ENCODE measurements at regions not wholly inside any gene's neighbourhood (a gene's known extent, or its start where the extent isn't known, plus 50 kb on each side); places are given as distances from the start of the nearest gene placed in this dataset.

DNA sequence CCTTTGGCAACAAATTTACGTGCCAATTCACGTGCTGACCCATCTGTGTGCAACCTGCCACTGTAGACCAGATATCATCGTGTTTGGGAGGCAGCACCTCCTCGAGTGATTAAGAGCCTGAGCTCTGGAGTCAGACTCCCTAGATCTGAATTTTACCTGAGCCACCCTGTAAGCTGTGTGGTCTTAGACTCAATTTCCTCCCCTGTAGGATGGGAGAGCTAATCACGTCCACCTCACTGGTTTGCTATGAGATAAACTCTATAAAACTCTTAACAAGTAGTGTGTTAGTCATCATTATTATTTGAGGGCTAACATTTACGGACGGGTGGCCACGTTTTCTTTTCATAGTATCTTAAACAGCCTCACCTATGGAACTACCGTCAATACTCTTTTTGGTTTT is 220.0 kb upstream of the ADAMTSL1 start:
- Histone ChIP-seq H3K4me1 (ENCODE audit: control insufficient read depth in 2 of 2, insufficient read depth in 2 of 2, low read length in 1 of 2) (no peaks in the 10 kb centered on the region), H3K27me3 (ENCODE audit: control insufficient read depth in 1 of 2, insufficient read depth in 2 of 2, low read length in 2 of 2) (no peaks in the 10 kb centered on the region), H3K36me3 (ENCODE audit: control insufficient read depth in 2 of 2, insufficient read depth in 2 of 2, low read length in 1 of 2) (no peaks in the 10 kb centered on the region), H3K9me3 (ENCODE audit: control insufficient read depth in 2 of 2, insufficient read depth in 1 of 2, low read depth in 1 of 2, low read length in 1 of 2) (no peaks in the 10 kb centered on the region), H3K4me3 (ENCODE audit: low read depth in 1 of 2, low read length in 2 of 2) (no peak overlapping the region), H3K27ac (ENCODE audit: low read depth in 2 of 2, low read length in 1 of 2) (no peak overlapping the region)
- WGBS, 2 donors: 84 to 87% methylated on average over 9 of the region's 9 CpGs

DNA sequence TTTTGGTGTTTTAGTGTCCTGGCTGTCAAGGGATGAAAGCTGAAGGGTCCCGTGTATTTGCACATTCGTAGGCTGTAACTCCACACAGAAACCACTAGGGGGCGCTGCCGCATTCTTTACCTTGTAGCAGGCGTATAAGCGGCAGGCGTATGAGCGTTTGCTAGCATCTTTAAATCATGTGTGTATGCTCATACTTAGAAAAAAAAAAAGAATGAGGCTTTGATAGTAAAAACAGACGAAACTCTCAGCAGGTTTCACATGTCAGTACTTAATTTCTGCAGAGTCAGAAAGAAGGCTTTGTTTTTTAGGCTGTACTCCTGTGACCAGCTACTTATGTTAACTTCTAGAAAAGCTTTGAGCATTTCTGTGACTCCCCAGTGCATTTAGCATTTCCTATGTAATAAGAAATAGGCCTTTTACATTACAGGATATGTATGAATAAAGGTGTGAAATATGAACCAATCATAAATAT is 218.8 kb upstream of the ADAMTSL1 start:
- H3K4me3 ChIP-seq (ENCODE audit: low read depth in 1 of 2, low read length in 2 of 2): no peak overlapping the region
- 1% methylated on average over 9 of the region's 9 CpGs for WGBS, 2 donors
- no peaks in the 10 kb centered on the region for H3K4me1 ChIP-seq (ENCODE audit: control insufficient read depth in 2 of 2, insufficient read depth in 2 of 2, low read length in 1 of 2)
- no peaks in the 10 kb centered on the region for H3K27me3 ChIP-seq (ENCODE audit: control insufficient read depth in 1 of 2, insufficient read depth in 2 of 2, low read length in 2 of 2)
- no peaks in the 10 kb centered on the region for H3K36me3 ChIP-seq (ENCODE audit: control insufficient read depth in 2 of 2, insufficient read depth in 2 of 2, low read length in 1 of 2)
- H3K9me3 ChIP-seq (ENCODE audit: control insufficient read depth in 2 of 2, insufficient read depth in 1 of 2, low read depth in 1 of 2, low read length in 1 of 2): no peaks in the 10 kb centered on the region
- no peak overlapping the region for H3K27ac ChIP-seq (ENCODE audit: low read depth in 2 of 2, low read length in 1 of 2)

GRCh38 chr9:18255747-18256146 is 218.2 kb upstream of the ADAMTSL1 start:
- H3K9me3 ChIP-seq (ENCODE audit: control insufficient read depth in 2 of 2, insufficient read depth in 1 of 2, low read depth in 1 of 2, low read length in 1 of 2): no peaks in the 10 kb centered on the region
- H3K36me3 ChIP-seq (ENCODE audit: control insufficient read depth in 2 of 2, insufficient read depth in 2 of 2, low read length in 1 of 2): no peaks in the 10 kb centered on the region
- WGBS, 2 donors: 61 to 73% methylated on average over 4 of the region's 4 CpGs
- H3K4me3 ChIP-seq (ENCODE audit: low read depth in 1 of 2, low read length in 2 of 2): no peak overlapping the region
- no peak overlapping the region for H3K27ac ChIP-seq (ENCODE audit: low read depth in 2 of 2, low read length in 1 of 2)
- H3K4me1 ChIP-seq (ENCODE audit: control insufficient read depth in 2 of 2, insufficient read depth in 2 of 2, low read length in 1 of 2): no peaks in the 10 kb centered on the region
- no peaks in the 10 kb centered on the region for H3K27me3 ChIP-seq (ENCODE audit: control insufficient read depth in 1 of 2, insufficient read depth in 2 of 2, low read length in 2 of 2)

DNA sequence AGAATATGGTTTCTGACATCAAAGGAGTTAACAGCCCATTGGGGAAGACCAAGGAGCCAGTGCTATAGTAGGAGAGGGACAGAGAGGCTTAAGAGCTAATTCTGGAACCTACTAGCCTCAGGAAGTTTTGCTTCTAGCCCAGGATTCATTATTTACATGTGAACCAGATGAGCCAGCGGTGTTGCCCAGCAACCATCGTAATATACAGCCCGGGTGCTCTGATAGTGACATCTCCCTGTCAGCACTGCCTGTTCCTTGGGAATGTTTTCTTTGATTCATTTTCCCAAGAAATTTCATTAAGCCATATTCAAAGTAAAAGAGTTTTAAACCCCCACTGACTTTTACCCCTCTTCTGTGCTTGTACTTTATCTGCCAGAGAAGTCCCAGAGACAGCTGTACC is 217.4 kb upstream of the ADAMTSL1 start:
- Histone ChIP-seq H3K4me1 (ENCODE audit: control insufficient read depth in 2 of 2, insufficient read depth in 2 of 2, low read length in 1 of 2) (no peaks in the 10 kb centered on the region), H3K9me3 (ENCODE audit: control insufficient read depth in 2 of 2, insufficient read depth in 1 of 2, low read depth in 1 of 2, low read length in 1 of 2) (no peaks in the 10 kb centered on the region), H3K36me3 (ENCODE audit: control insufficient read depth in 2 of 2, insufficient read depth in 2 of 2, low read length in 1 of 2) (no peaks in the 10 kb centered on the region), H3K27me3 (ENCODE audit: control insufficient read depth in 1 of 2, insufficient read depth in 2 of 2, low read length in 2 of 2) (no peaks in the 10 kb centered on the region), H3K27ac (ENCODE audit: low read depth in 2 of 2, low read length in 1 of 2) (no peak overlapping the region), H3K4me3 (ENCODE audit: low read depth in 1 of 2, low read length in 2 of 2) (no peak overlapping the region)
- 37 to 51% methylated on average over 3 of the region's 3 CpGs for whole genome bisulfite sequencing, 2 donors

DNA sequence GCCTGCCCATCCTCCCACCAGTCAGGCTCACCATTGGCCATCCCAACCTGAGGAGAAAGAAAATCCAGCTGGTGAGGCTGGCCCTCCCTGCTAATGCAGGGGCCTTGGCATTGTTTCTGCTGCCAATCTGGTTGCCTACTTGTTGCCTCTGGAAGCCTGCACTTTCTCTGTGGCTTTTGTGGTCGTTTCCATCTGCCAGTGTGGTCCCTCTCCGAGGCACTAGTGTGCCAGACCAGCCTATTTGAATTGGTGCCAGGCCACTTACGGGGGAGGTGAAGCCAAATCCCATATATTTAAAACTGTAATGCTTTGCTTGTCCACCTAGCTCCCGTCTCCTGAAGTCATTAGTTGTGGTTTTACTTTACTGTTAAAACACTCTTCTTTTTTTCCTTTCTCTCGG is 213.4 kb upstream of the ADAMTSL1 start:
- Histone ChIP-seq H3K4me3 (ENCODE audit: low read depth in 1 of 2, low read length in 2 of 2) (no peak overlapping the region), H3K27me3 (ENCODE audit: control insufficient read depth in 1 of 2, insufficient read depth in 2 of 2, low read length in 2 of 2) (no peaks in the 10 kb centered on the region), H3K9me3 (ENCODE audit: control insufficient read depth in 2 of 2, insufficient read depth in 1 of 2, low read depth in 1 of 2, low read length in 1 of 2) (no peaks in the 10 kb centered on the region), H3K4me1 (ENCODE audit: control insufficient read depth in 2 of 2, insufficient read depth in 2 of 2, low read length in 1 of 2) (no peaks in the 10 kb centered on the region), H3K27ac (ENCODE audit: low read depth in 2 of 2, low read length in 1 of 2) (no peak overlapping the region), H3K36me3 (ENCODE audit: control insufficient read depth in 2 of 2, insufficient read depth in 2 of 2, low read length in 1 of 2) (no peaks in the 10 kb centered on the region)
- WGBS, 2 donors: 60 to 69% methylated on average over 5 of the region's 5 CpGs

GRCh38 chr9:18261181-18261580 is 212.8 kb upstream of the ADAMTSL1 start:
- no peaks in the 10 kb centered on the region for H3K27me3 ChIP-seq (ENCODE audit: control insufficient read depth in 1 of 2, insufficient read depth in 2 of 2, low read length in 2 of 2)
- H3K9me3 ChIP-seq (ENCODE audit: control insufficient read depth in 2 of 2, insufficient read depth in 1 of 2, low read depth in 1 of 2, low read length in 1 of 2): no peaks in the 10 kb centered on the region
- WGBS, 2 donors: 24 to 64% methylated on average over 2 of the region's 2 CpGs
- no peaks in the 10 kb centered on the region for H3K36me3 ChIP-seq (ENCODE audit: control insufficient read depth in 2 of 2, insufficient read depth in 2 of 2, low read length in 1 of 2)
- H3K27ac ChIP-seq (ENCODE audit: low read depth in 2 of 2, low read length in 1 of 2): no peak overlapping the region
- no peaks in the 10 kb centered on the region for H3K4me1 ChIP-seq (ENCODE audit: control insufficient read depth in 2 of 2, insufficient read depth in 2 of 2, low read length in 1 of 2)
- H3K4me3 ChIP-seq (ENCODE audit: low read depth in 1 of 2, low read length in 2 of 2): no peak overlapping the region

DNA sequence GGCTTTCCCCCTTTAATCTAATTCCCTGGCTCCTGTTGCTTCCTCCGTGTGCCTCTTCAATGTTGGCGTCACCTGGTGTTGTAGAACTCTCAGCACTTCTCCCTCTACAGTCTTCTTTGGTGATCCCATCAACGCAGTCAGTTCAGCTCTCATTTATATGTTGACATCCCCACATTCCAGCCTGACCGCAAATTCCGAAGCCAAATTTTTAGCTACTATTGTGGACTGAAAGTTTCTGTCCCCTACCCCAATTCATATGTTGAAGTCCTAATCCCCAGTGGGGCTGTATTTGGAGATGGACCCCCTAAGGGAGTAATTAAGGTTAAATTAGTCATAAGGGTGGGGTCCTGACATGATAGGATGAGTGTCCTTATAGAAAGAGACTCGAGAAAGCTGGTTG is 210.6 kb upstream of the ADAMTSL1 start:
- Histone ChIP-seq H3K27ac (ENCODE audit: low read depth in 2 of 2, low read length in 1 of 2) (no peak overlapping the region), H3K4me1 (ENCODE audit: control insufficient read depth in 2 of 2, insufficient read depth in 2 of 2, low read length in 1 of 2) (no peaks in the 10 kb centered on the region), H3K27me3 (ENCODE audit: control insufficient read depth in 1 of 2, insufficient read depth in 2 of 2, low read length in 2 of 2) (no peaks in the 10 kb centered on the region), H3K36me3 (ENCODE audit: control insufficient read depth in 2 of 2, insufficient read depth in 2 of 2, low read length in 1 of 2) (no peaks in the 10 kb centered on the region), H3K9me3 (ENCODE audit: control insufficient read depth in 2 of 2, insufficient read depth in 1 of 2, low read depth in 1 of 2, low read length in 1 of 2) (no peaks in the 10 kb centered on the region), H3K4me3 (ENCODE audit: low read depth in 1 of 2, low read length in 2 of 2) (no peak overlapping the region)
- 86 to 88% methylated on average over 6 of the region's 6 CpGs for WGBS, 2 donors

GRCh38 chr9:18268381-18268780 is 205.6 kb upstream of the ADAMTSL1 start:
- Histone ChIP-seq H3K4me1 (ENCODE audit: control insufficient read depth in 2 of 2, insufficient read depth in 2 of 2, low read length in 1 of 2) (no peaks in the 10 kb centered on the region), H3K36me3 (ENCODE audit: control insufficient read depth in 2 of 2, insufficient read depth in 2 of 2, low read length in 1 of 2) (no peaks in the 10 kb centered on the region), H3K27me3 (ENCODE audit: control insufficient read depth in 1 of 2, insufficient read depth in 2 of 2, low read length in 2 of 2) (no peaks in the 10 kb centered on the region), H3K9me3 (ENCODE audit: control insufficient read depth in 2 of 2, insufficient read depth in 1 of 2, low read depth in 1 of 2, low read length in 1 of 2) (no peaks in the 10 kb centered on the region), H3K27ac (ENCODE audit: low read depth in 2 of 2, low read length in 1 of 2) (no peak overlapping the region), H3K4me3 (ENCODE audit: low read depth in 1 of 2, low read length in 2 of 2) (no peak overlapping the region)
- 10 to 51% methylated on average over 1 of the region's 1 CpG for WGBS, 2 donors

DNA sequence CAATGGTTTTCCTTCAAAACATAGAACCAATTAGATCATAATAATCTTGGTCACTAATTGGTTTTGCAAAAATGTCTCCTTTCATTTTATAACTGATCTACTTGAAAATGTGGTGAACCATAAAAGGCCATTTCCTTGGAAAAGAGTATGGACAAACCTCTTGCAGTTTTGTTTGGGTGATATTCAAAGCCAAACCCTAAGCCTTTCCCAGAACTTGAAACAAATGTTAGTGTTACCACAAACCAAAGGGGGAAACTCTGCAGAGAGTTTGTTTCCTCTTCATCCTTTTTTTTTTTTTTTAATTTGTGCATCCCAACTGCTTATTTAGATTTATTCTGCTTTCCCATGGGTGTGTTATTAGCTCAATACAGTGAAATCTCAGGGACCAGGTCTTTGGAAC is 204.4 kb upstream of the ADAMTSL1 start:
- Histone ChIP-seq H3K4me3 (ENCODE audit: low read depth in 1 of 2, low read length in 2 of 2) (no peak overlapping the region), H3K27ac (ENCODE audit: low read depth in 2 of 2, low read length in 1 of 2) (no peak overlapping the region), H3K4me1 (ENCODE audit: control insufficient read depth in 2 of 2, insufficient read depth in 2 of 2, low read length in 1 of 2) (no peaks in the 10 kb centered on the region), H3K36me3 (ENCODE audit: control insufficient read depth in 2 of 2, insufficient read depth in 2 of 2, low read length in 1 of 2) (no peaks in the 10 kb centered on the region), H3K9me3 (ENCODE audit: control insufficient read depth in 2 of 2, insufficient read depth in 1 of 2, low read depth in 1 of 2, low read length in 1 of 2) (no peaks in the 10 kb centered on the region), H3K27me3 (ENCODE audit: control insufficient read depth in 1 of 2, insufficient read depth in 2 of 2, low read length in 2 of 2) (no peaks in the 10 kb centered on the region)

DNA sequence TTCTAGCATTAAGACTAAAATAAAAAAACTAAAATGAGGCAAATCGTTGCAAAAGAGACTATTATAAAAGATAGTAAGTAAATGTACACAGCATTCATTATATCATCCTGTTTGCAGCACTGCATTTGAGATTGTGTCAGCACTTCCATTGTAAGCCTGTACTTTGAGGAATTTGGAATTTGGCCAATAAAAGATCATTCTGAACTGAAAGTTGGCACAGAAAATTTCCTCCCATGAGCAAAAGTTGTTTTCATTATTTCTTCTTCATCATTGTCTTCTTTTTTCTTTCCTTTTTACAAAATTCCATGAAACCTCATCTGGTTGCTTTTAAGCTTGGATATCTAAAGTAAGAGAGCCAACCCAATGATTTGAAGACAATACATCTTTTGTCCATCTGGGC is 199.3 kb upstream of the ADAMTSL1 start:
- Histone ChIP-seq H3K4me1 (ENCODE audit: control insufficient read depth in 2 of 2, insufficient read depth in 2 of 2, low read length in 1 of 2) (no peaks in the 10 kb centered on the region), H3K9me3 (ENCODE audit: control insufficient read depth in 2 of 2, insufficient read depth in 1 of 2, low read depth in 1 of 2, low read length in 1 of 2) (no peaks in the 10 kb centered on the region), H3K27ac (ENCODE audit: low read depth in 2 of 2, low read length in 1 of 2) (no peak overlapping the region), H3K4me3 (ENCODE audit: low read depth in 1 of 2, low read length in 2 of 2) (no peak overlapping the region), H3K27me3 (ENCODE audit: control insufficient read depth in 1 of 2, insufficient read depth in 2 of 2, low read length in 2 of 2) (no peaks in the 10 kb centered on the region), H3K36me3 (ENCODE audit: control insufficient read depth in 2 of 2, insufficient read depth in 2 of 2, low read length in 1 of 2) (no peaks in the 10 kb centered on the region)
- WGBS, 2 donors: 11 to 18% methylated on average over 1 of the region's 1 CpG

Measured in esophagus (tissue), 2 donors.